Activated CD8-positive, alpha-beta T cell treated with anti-CD3 and anti-CD28 coated beads for 36 hours (primary cell): ENCODE measurements at regions not wholly inside any gene's neighbourhood (a gene's known extent, or its start where the extent isn't known, plus 50 kb on each side); places are given as distances from the start of the nearest gene placed in this dataset.

Experiments used
- ATAC-seq: fragments of 200-7000 bp; cut with Tn5 transposase; one replicate; pipeline ENCODE4 v1.10.0; 2021; ENCODE audit warnings: mild to moderate bottlenecking, moderate library complexity
- CTCF ChIA-PET: fragments of 350-600 bp; sonication (Branson Sonifier 250); formaldehyde crosslinking; loops from one replicate; lab custom pipeline; 2021; ENCODE audit warnings: antibody characterized with exemption; lab: Charles Lee
- POLR2A ChIA-PET: fragments of 350-600 bp; sonication (Branson Sonifier 250); formaldehyde crosslinking; loops from one replicate; lab custom pipeline; 2021; ENCODE audit warnings: antibody characterized with exemption; lab: Charles Lee
- DNase-seq: peaks from one replicate; pipeline ENCODE4 v3.0.0-alpha.2; 2020
- H3K27ac Mint-ChIP-seq: one replicate; pipeline ENCODE4 v1.8.0; 2021; ENCODE audit warnings: mild to moderate bottlenecking, mixed read lengths
- H3K27me3 Mint-ChIP-seq: one replicate; pipeline ENCODE4 v1.8.0; 2021; ENCODE audit warnings: mixed read lengths
- H3K36me3 Mint-ChIP-seq: one replicate; pipeline ENCODE4 v1.8.0; 2021; ENCODE audit warnings: low read depth, mixed read lengths
- H3K4me1 Mint-ChIP-seq: one replicate; pipeline ENCODE4 v1.8.0; 2021; ENCODE audit warnings: low read depth, mixed read lengths
- H3K4me3 Mint-ChIP-seq: one replicate; pipeline ENCODE4 v1.8.0; 2021; ENCODE audit warnings: mild to moderate bottlenecking, moderate library complexity, mixed read lengths
- H3K9me3 Mint-ChIP-seq: one replicate; pipeline ENCODE4 v1.8.0; 2021; ENCODE audit warnings: mixed read lengths
- CTCF ChIP-seq: fragments of 200-600 bp; IDR thresholded peaks from one replicate; pipeline ENCODE4 v1.8.0; 2022; ENCODE audit warnings: antibody characterized with exemption, mild to moderate bottlenecking
- intact Hi-C: fragments of 100-400 bp; cut with micrococcal nuclease; formaldehyde crosslinking; loops from one replicate; pipeline ENCODE4 v1.10.0; 2022

DNA sequence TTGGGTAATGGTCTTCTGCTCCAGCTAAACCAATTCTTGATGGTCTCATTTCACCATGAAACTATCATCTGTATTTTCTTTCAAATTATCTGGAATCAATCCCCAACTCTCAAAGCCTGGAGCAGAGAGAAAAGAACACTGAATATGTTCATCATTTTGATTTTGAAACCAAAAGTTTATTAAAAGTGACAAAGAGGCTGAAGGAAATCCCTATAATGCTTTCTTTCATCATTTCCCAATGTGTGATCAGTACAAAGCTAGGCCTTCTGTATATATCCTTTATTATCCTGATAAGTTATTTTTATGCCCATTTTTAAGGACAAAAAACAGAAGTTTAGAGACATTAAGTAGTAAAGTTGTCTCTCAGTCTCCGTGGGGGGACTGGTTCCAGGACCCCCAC is 50.1 kb upstream of the MBNL1 start:
- peak overlapping the region; percentile 74 for H3K4me3 Mint-ChIP-seq
- ATAC-seq (peak; percentile 40), DNase-seq (no peak)
- ChIA-PET POLR2A (interaction anchor here (1.2 to 2.6 kb wide), 4 partner anchors 9 to 51 kb away, joined by 3 to 13 read pairs (median 8); no protein-coding TSS in a partner anchor), CTCF (interaction anchor here (1.2 to 3.2 kb wide), 4 partner anchors 10 to 19 kb away, joined by 3 to 11 read pairs (median 4); no protein-coding TSS in a partner anchor)
- intact Hi-C loops: no loop called here
- peaks cover 3% of the 10 kb centered on the region for H3K36me3 Mint-ChIP-seq
- H3K27me3 Mint-ChIP-seq: no peaks in the 10 kb centered on the region
- H3K9me3 Mint-ChIP-seq: peaks cover 2% of the 10 kb centered on the region
- peaks cover 59% of the 10 kb centered on the region for H3K4me1 Mint-ChIP-seq
- no peak for TF ChIP-seq CTCF
- H3K27ac Mint-ChIP-seq: peak overlapping the region; percentile 84
